H1 (cell line): ENCODE measurements at regions not wholly inside any gene's neighbourhood (a gene's known extent, or its start where the extent isn't known, plus 50 kb on each side); places are given as distances from the start of the nearest gene placed in this dataset.

Experiments
- BACH1 ChIP-seq: IDR thresholded peaks from 2 replicates; pipeline ENCODE4 v1.6.1; 2012; ENCODE audit warnings: low read length, improper control_type of control experiment
- BCL11A ChIP-seq, 2 experiments: IDR thresholded peaks; one replicate each; pipeline ENCODE4 v1.6.1; 2011; ENCODE audit warnings: low read depth in 2 of 2, low read length in 2 of 2, mild to moderate bottlenecking in 2 of 2
- CBX5 ChIP-seq: fragments of 300-800, 300-1000 bp; sonication (generic); IDR thresholded peaks from 2 replicates; pipeline ENCODE4 v1.7.1; 2016; ENCODE audit warnings: antibody characterized with exemption, low read length, low read depth
- CBX8 ChIP-seq: fragments of 300-800, 300-1000 bp; sonication (generic); IDR thresholded peaks from 2 replicates; pipeline ENCODE4 v1.7.1; 2016; ENCODE audit warnings: low read depth, low read length, borderline replicate concordance
- CREB1 ChIP-seq: IDR thresholded peaks from 2 replicates; pipeline ENCODE4 v1.6.1; 2012; ENCODE audit warnings: inconsistent platforms
- HDAC6 ChIP-seq: IDR thresholded peaks from one replicate; pipeline ENCODE4 v1.7.1; 2012; ENCODE audit warnings: low read depth, mild to moderate bottlenecking, inconsistent platforms, low read length, moderate library complexity
- POLR2AphosphoS5 ChIP-seq: IDR thresholded peaks from 2 replicates; pipeline ENCODE4 v1.6.1; 2011; ENCODE audit warnings: low read depth, low read length
- TAF1 ChIP-seq: IDR thresholded peaks from 2 replicates; pipeline ENCODE4 v1.6.1; 2011; ENCODE audit warnings: mild to moderate bottlenecking, low read depth, low read length
- TCF12 ChIP-seq: IDR thresholded peaks from 2 replicates; pipeline ENCODE4 v1.6.1; 2011; ENCODE audit warnings: low read depth, mild to moderate bottlenecking, low read length
- TEAD4 ChIP-seq: IDR thresholded peaks from 2 replicates; pipeline ENCODE4 v1.6.1; 2012; ENCODE audit warnings: low read depth, low read length, inconsistent platforms, mixed read lengths
- TF ChIP-seq, protein P1 (sequence below): fragments of 300-600 bp; sonication (generic); IDR thresholded peaks from 2 replicates; pipeline ENCODE4 v1.7.1; 2012; ENCODE audit warnings: low read length, moderate library complexity, mild to moderate bottlenecking, inconsistent platforms; ENCODE audit not compliant: insufficient replicate concordance

DNA sequence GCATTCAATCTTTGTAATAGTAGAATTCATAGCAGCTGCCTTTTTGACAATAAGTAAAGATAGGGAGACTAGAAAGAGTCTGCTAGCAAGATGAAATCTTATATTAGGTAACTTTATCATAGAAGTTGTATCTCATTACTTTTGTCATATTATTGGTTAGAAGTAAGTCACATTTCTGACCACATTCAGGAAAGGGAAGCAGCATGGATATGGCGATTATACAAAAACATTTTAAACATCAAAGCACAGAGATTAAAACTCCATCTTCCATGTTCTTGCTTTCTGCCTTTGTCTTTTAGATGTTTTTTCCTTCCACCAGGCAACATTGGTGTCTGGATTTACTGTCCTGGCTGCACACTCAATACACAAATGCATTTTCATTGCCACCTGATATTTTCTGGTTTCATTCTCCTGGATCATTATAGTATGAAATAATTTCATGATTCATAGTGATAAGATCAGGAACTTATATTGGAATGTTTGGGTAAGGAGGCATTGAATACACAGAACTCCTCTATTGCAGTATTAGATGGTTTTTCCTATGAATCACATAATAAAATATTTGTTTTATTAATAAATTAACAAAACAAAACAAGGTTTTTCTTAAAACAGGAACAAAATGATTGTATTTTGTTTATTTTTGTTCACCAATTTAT, 1460.3 kb upstream of the CADM2 start (continued):
- TF ChIP-seq, protein P1, sequence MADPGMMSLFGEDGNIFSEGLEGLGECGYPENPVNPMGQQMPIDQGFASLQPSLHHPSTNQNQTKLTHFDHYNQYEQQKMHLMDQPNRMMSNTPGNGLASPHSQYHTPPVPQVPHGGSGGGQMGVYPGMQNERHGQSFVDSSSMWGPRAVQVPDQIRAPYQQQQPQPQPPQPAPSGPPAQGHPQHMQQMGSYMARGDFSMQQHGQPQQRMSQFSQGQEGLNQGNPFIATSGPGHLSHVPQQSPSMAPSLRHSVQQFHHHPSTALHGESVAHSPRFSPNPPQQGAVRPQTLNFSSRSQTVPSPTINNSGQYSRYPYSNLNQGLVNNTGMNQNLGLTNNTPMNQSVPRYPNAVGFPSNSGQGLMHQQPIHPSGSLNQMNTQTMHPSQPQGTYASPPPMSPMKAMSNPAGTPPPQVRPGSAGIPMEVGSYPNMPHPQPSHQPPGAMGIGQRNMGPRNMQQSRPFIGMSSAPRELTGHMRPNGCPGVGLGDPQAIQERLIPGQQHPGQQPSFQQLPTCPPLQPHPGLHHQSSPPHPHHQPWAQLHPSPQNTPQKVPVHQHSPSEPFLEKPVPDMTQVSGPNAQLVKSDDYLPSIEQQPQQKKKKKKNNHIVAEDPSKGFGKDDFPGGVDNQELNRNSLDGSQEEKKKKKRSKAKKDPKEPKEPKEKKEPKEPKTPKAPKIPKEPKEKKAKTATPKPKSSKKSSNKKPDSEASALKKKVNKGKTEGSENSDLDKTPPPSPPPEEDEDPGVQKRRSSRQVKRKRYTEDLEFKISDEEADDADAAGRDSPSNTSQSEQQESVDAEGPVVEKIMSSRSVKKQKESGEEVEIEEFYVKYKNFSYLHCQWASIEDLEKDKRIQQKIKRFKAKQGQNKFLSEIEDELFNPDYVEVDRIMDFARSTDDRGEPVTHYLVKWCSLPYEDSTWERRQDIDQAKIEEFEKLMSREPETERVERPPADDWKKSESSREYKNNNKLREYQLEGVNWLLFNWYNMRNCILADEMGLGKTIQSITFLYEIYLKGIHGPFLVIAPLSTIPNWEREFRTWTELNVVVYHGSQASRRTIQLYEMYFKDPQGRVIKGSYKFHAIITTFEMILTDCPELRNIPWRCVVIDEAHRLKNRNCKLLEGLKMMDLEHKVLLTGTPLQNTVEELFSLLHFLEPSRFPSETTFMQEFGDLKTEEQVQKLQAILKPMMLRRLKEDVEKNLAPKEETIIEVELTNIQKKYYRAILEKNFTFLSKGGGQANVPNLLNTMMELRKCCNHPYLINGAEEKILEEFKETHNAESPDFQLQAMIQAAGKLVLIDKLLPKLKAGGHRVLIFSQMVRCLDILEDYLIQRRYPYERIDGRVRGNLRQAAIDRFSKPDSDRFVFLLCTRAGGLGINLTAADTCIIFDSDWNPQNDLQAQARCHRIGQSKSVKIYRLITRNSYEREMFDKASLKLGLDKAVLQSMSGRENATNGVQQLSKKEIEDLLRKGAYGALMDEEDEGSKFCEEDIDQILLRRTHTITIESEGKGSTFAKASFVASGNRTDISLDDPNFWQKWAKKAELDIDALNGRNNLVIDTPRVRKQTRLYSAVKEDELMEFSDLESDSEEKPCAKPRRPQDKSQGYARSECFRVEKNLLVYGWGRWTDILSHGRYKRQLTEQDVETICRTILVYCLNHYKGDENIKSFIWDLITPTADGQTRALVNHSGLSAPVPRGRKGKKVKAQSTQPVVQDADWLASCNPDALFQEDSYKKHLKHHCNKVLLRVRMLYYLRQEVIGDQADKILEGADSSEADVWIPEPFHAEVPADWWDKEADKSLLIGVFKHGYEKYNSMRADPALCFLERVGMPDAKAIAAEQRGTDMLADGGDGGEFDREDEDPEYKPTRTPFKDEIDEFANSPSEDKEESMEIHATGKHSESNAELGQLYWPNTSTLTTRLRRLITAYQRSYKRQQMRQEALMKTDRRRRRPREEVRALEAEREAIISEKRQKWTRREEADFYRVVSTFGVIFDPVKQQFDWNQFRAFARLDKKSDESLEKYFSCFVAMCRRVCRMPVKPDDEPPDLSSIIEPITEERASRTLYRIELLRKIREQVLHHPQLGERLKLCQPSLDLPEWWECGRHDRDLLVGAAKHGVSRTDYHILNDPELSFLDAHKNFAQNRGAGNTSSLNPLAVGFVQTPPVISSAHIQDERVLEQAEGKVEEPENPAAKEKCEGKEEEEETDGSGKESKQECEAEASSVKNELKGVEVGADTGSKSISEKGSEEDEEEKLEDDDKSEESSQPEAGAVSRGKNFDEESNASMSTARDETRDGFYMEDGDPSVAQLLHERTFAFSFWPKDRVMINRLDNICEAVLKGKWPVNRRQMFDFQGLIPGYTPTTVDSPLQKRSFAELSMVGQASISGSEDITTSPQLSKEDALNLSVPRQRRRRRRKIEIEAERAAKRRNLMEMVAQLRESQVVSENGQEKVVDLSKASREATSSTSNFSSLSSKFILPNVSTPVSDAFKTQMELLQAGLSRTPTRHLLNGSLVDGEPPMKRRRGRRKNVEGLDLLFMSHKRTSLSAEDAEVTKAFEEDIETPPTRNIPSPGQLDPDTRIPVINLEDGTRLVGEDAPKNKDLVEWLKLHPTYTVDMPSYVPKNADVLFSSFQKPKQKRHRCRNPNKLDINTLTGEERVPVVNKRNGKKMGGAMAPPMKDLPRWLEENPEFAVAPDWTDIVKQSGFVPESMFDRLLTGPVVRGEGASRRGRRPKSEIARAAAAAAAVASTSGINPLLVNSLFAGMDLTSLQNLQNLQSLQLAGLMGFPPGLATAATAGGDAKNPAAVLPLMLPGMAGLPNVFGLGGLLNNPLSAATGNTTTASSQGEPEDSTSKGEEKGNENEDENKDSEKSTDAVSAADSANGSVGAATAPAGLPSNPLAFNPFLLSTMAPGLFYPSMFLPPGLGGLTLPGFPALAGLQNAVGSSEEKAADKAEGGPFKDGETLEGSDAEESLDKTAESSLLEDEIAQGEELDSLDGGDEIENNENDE = no peak
- TF ChIP-seq BCL11A (IDR thresholded peaks at IDR 0.05; ENCODE audit: low read depth in 2 of 2, low read length in 2 of 2) = no peak
- no peak for TF ChIP-seq TAF1
- no peak for TF ChIP-seq HDAC6
- no peak for TF ChIP-seq TCF12
- TF ChIP-seq CREB1 = no peak
- no peak for TF ChIP-seq CBX5
- no peak for TF ChIP-seq POLR2AphosphoS5
- no peak for TF ChIP-seq TEAD4
- TF ChIP-seq CBX8 = no peak
- no peak for TF ChIP-seq BACH1
